OCI-LY1 (cell line): ENCODE measurements at regions not wholly inside any gene's neighbourhood (a gene's known extent, or its start where the extent isn't known, plus 50 kb on each side); places are given as distances from the start of the nearest gene placed in this dataset.

Experiments used
- CTCF ChIP-seq: fragments of 200-600 bp; sonication (generic), shearing (Covaris generic); IDR thresholded peaks from 2 replicates; pipeline ENCODE4 v1.5.1; 2017; ENCODE audit warnings: mild to moderate bottlenecking, antibody characterized with exemption, low read length, moderate library complexity, mixed read lengths
- EZH2 ChIP-seq: fragments of 200-600 bp; sonication (generic), shearing (Covaris generic); IDR thresholded peaks from 2 replicates; pipeline ENCODE4 v1.8.0; 2017; ENCODE audit warnings: borderline replicate concordance, mixed run types, mild to moderate bottlenecking, antibody characterized with exemption, low read length, moderate library complexity, mixed read lengths

- TF ChIP-seq EZH2 (no peak), CTCF (peak; percentile 88)
Measured at GRCh38 chr6:786946-787763, 94.2 kb upstream of the EXOC2 start.
